ENCODE measurements at regions not wholly inside any gene's neighbourhood (a gene's known extent, or its start where the extent isn't known, plus 50 kb on each side); places are given as distances from the start of the nearest gene placed in this dataset.

GRCh38 chr5:163281512-163281911, 155.9 kb upstream of the CCNG1 start:
- TF ChIP-seq POLR2AphosphoS5 (IDR thresholded peaks at IDR 0.05) (no peak), CTCF (IDR thresholded peaks at IDR 0.05) (no peak), POLR2A (IDR thresholded peaks at IDR 0.05; ENCODE audit: low read depth) (no peak), EP300 (IDR thresholded peaks at IDR 0.05) (no peak)
